ENCODE measurements at regions not wholly inside any gene's neighbourhood (a gene's known extent, or its start where the extent isn't known, plus 50 kb on each side); places are given as distances from the start of the nearest gene placed in this dataset.

DNA sequence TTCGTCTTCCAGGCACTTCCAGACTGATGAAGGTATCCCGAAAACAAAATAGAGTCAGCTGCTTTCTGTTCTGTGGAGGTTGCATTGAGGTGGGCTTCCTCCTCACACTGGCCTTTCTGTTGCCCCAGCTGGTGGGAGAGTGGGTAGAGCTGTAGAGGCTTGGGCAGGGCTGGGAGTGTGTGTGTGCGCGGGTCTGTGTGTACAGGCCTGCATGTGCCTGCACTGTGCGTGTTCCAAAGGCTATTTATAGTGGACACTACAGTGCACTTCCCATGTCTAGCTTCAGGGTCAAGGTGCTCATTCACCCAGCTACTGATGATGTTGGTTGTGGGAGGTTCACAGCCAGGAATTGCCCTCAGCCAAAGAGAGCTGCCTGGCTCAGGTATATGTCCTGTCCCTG lies 260.1 kb upstream of the HABP2 start:
- H3K4me1 Mint-ChIP-seq = peaks cover 34% of the 10 kb centered on the region
- no peak overlapping the region for H2AFZ ChIP-seq (ENCODE audit: insufficient read depth, low read depth, low read length, poor library complexity, severe bottlenecking)
- H3K4me1 ChIP-seq (ENCODE audit: control insufficient read depth in 1 of 2, insufficient read depth in 2 of 2, low read length in 2 of 2) = peaks cover 29 to 31% of the 10 kb centered on the region in 2 donors
- H3K9me3 ChIP-seq (replicated peaks in 1 of 2; ENCODE audit: control insufficient read depth in 1 of 2, insufficient read depth in 1 of 2, low read length in 2 of 2) = no peaks in the 10 kb centered on the region
- H3K79me2 ChIP-seq (ENCODE audit: insufficient read depth, low read length) = no peaks in the 10 kb centered on the region
- no peak overlapping the region for H3K4me3 Mint-ChIP-seq
- 92% methylated on average over 4 of the region's 5 CpGs for WGBS (ENCODE audit: insufficient coverage)
- H3K4me2 ChIP-seq (replicated peaks; ENCODE audit: extremely low read depth, low read length, poor library complexity, severe bottlenecking) = no peak overlapping the region
- intact Hi-C loops (cut with micrococcal nuclease) = no loop called here
- no peak overlapping the region for H3K27ac ChIP-seq (ENCODE audit: low read depth in 1 of 2, low read length in 2 of 2)
- H3K36me3 ChIP-seq (replicated peaks in 1 of 2; ENCODE audit: control insufficient read depth in 1 of 2, insufficient read depth in 2 of 2, low read length in 2 of 2) = no peaks in the 10 kb centered on the region
- H3K27me3 Mint-ChIP-seq (ENCODE audit: low read depth in 3 of 3) = peaks cover 0 to 2% (median 1%) of the 10 kb centered on the region in 3 donors
- DNase-seq = no peak
- H3K4me3 ChIP-seq (replicated peaks in 1 of 3; ENCODE audit: low read depth in 2 of 3, low read length in 3 of 3) = no peak overlapping the region
- H3K27ac Mint-ChIP-seq = peak overlapping the region in 3 of 7 donors; percentile 53 to 58 (median 54)
- H3K36me3 Mint-ChIP-seq = no peaks in the 10 kb centered on the region
- H3K9me3 Mint-ChIP-seq = peaks cover 0 to 2% (median 0%) of the 10 kb centered on the region in 7 donors
- no peak overlapping the region for H3K9ac ChIP-seq (ENCODE audit: insufficient read depth, low read length, poor library complexity, severe bottlenecking)
- H4K20me1 ChIP-seq (ENCODE audit: insufficient read depth, low read length) = no peaks in the 10 kb centered on the region
- no peaks in the 10 kb centered on the region for H3K27me3 ChIP-seq (ENCODE audit: control insufficient read depth in 2 of 2, insufficient read depth in 2 of 2, low read length in 2 of 2)
- TF ChIP-seq CTCF (IDR thresholded peaks at IDR 0.05) = no peak

DNA sequence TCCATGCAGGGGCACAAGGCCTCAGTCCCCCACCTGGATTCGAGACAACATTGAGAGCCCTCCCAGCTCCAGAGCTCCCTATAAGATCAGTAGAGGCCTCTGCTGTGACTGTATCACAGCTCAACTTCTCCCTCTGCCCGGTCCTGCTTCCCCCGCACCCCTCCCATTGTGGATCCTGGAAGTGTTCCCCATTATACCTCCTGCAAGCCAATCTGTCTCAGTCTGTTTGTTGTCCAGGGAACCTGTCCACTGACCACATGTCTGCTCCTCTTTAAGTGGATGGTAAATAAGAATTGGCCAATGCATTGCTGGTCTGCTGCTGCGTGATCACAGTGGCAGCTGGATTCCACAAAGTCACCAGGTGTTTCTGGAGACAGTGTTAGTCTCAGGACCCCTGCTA lies 259.7 kb upstream of the HABP2 start:
- H3K9ac ChIP-seq (ENCODE audit: insufficient read depth, low read length, poor library complexity, severe bottlenecking) = no peak overlapping the region
- Mint-ChIP-seq H3K27ac (peak overlapping the region in 1 of 7 donors; percentile 57), H3K36me3 (no peaks in the 10 kb centered on the region), H3K9me3 (peaks cover 0 to 2% (median 0%) of the 10 kb centered on the region in 7 donors), H3K4me3 (no peak overlapping the region), H3K27me3 (ENCODE audit: low read depth in 3 of 3) (peaks cover 0 to 3% (median 1%) of the 10 kb centered on the region in 3 donors), H3K4me1 (peaks cover 34% of the 10 kb centered on the region)
- intact Hi-C loops (cut with micrococcal nuclease) = no loop called here
- no peak for TF ChIP-seq CTCF (IDR thresholded peaks at IDR 0.05)
- H3K4me3 ChIP-seq (replicated peaks in 1 of 3; ENCODE audit: low read depth in 2 of 3, low read length in 3 of 3) = no peak overlapping the region
- H3K9me3 ChIP-seq (replicated peaks in 1 of 2; ENCODE audit: control insufficient read depth in 1 of 2, insufficient read depth in 1 of 2, low read length in 2 of 2) = no peaks in the 10 kb centered on the region
- DNase-seq = no peak
- H2AFZ ChIP-seq (ENCODE audit: insufficient read depth, low read depth, low read length, poor library complexity, severe bottlenecking) = no peak overlapping the region
- WGBS (ENCODE audit: insufficient coverage) = 55% methylated on average over 3 of the region's 4 CpGs
- H3K27ac ChIP-seq (ENCODE audit: low read depth in 1 of 2, low read length in 2 of 2) = no peak overlapping the region
- H4K20me1 ChIP-seq (ENCODE audit: insufficient read depth, low read length) = no peaks in the 10 kb centered on the region
- no peaks in the 10 kb centered on the region for H3K36me3 ChIP-seq (replicated peaks in 1 of 2; ENCODE audit: control insufficient read depth in 1 of 2, insufficient read depth in 2 of 2, low read length in 2 of 2)
- H3K4me1 ChIP-seq (ENCODE audit: control insufficient read depth in 1 of 2, insufficient read depth in 2 of 2, low read length in 2 of 2) = peaks cover 29 to 31% of the 10 kb centered on the region in 2 donors
- no peak overlapping the region for H3K4me2 ChIP-seq (replicated peaks; ENCODE audit: extremely low read depth, low read length, poor library complexity, severe bottlenecking)
- H3K79me2 ChIP-seq (ENCODE audit: insufficient read depth, low read length) = no peaks in the 10 kb centered on the region
- no peaks in the 10 kb centered on the region for H3K27me3 ChIP-seq (ENCODE audit: control insufficient read depth in 2 of 2, insufficient read depth in 2 of 2, low read length in 2 of 2)

Data from CD14-positive monocyte (primary cell).